H1 (cell line): ENCODE measurements at regions not wholly inside any gene's neighbourhood (a gene's known extent, or its start where the extent isn't known, plus 50 kb on each side); places are given as distances from the start of the nearest gene placed in this dataset.

Experiments used
- CTCF ChIA-PET: fragments of 300-600 bp; sonication (Branson Sonifier 250); formaldehyde crosslinking; loops from one replicate; lab custom pipeline; 2021; ENCODE audit not compliant: partially characterized antibody; lab: Charles Lee
- POLR2A ChIA-PET: fragments of 300-600 bp; sonication (Branson Sonifier 250); formaldehyde crosslinking; loops from one replicate; lab custom pipeline; 2021; ENCODE audit warnings: inconsistent platforms; ENCODE audit not compliant: partially characterized antibody; lab: Charles Lee
- DNase-seq, 2 experiments: peaks; one replicate each; pipeline versions ENCODE4 v3.0.0 to v3.0.0-alpha.2; 2010 to 2022; ENCODE audit warnings: low spot score in 2 of 2, low read depth in 1 of 2, mixed read lengths in 1 of 2
- FAIRE-seq: peaks from 2 replicates; lab custom pipeline; 2011; peaks lifted over from hg19 to GRCh38; lab: Jason Lieb, UNC
- H2AFZ ChIP-seq: 2 replicates; pipeline ENCODE4 v1.8.1; 2012; ENCODE audit warnings: low read length, inconsistent platforms
- H2AK5ac ChIP-seq: 2 replicates; pipeline ENCODE4 v1.6.1; 2013; ENCODE audit warnings: low read depth, low read length
- H2BK120ac ChIP-seq: replicated peaks from 2 replicates; pipeline ENCODE3; 2013; ENCODE audit warnings: low read depth, low read length, inconsistent platforms
- H2BK12ac ChIP-seq: 2 replicates; pipeline ENCODE4 v1.6.1; 2013; ENCODE audit warnings: low read depth, low read length
- H2BK15ac ChIP-seq: 2 replicates; pipeline ENCODE4 v1.6.1; 2013; ENCODE audit warnings: low read length
- H2BK20ac ChIP-seq: 2 replicates; pipeline ENCODE4 v1.6.1; 2013; ENCODE audit warnings: low read length
- H2BK5ac ChIP-seq: 2 replicates; pipeline ENCODE4 v1.6.1; 2013; ENCODE audit warnings: low read depth, low read length
- H3K14ac ChIP-seq: 2 replicates; pipeline ENCODE4 v1.6.1; 2013; ENCODE audit warnings: inconsistent platforms; ENCODE audit not compliant: insufficient read length
- H3K18ac ChIP-seq: 2 replicates; pipeline ENCODE4 v1.6.1; 2013; ENCODE audit warnings: low read length; ENCODE audit errors: extremely low read depth
- H3K23ac ChIP-seq: 2 replicates; pipeline ENCODE4 v1.6.1; 2013; ENCODE audit warnings: inconsistent platforms; ENCODE audit not compliant: insufficient read length
- H3K23me2 ChIP-seq: 2 replicates; pipeline ENCODE4 v1.6.1; 2013; ENCODE audit warnings: low read depth, low read length
- H3K27ac ChIP-seq: 2 replicates; pipeline ENCODE4 v1.6.1; 2011; ENCODE audit warnings: low read depth, low read length, inconsistent platforms
- H3K27me3 ChIP-seq, 4 experiments: replicated peaks in 1 of 4; 1 replicate in 1 of 4; 2 replicates in 3 of 4; pipeline versions ENCODE4 v1.6.1 to v1.8.1; 2011 to 2013; ENCODE audit warnings: low read length in 3 of 4, mild to moderate bottlenecking in 3 of 4, inconsistent platforms in 2 of 4, mixed read lengths in 2 of 4, moderate library complexity in 1 of 4; ENCODE audit not compliant: control insufficient read depth in 3 of 4, insufficient read depth in 3 of 4; ENCODE audit errors: extremely low read depth in 1 of 4
- H3K36me3 ChIP-seq, 4 experiments: 2 replicates each; pipeline versions ENCODE4 v1.6.1 to v1.8.1; 2011 to 2013; ENCODE audit warnings: mild to moderate bottlenecking in 4 of 4, low read length in 3 of 4, moderate library complexity in 2 of 4, control low read depth in 1 of 4, inconsistent platforms in 1 of 4; ENCODE audit not compliant: insufficient read depth in 4 of 4, control insufficient read depth in 2 of 4
- H3K4ac ChIP-seq: replicated peaks from 2 replicates; pipeline ENCODE3; 2013; ENCODE audit warnings: low read length, low read depth, mixed read lengths, inconsistent platforms; ENCODE audit not compliant: insufficient read length
- H3K4me1 ChIP-seq, 4 experiments: replicated peaks in 1 of 4; 1 replicate in 1 of 4; 2 replicates in 3 of 4; pipeline versions ENCODE4 v1.6.1 to v1.8.1; 2011 to 2013; ENCODE audit warnings: low read length in 3 of 4, inconsistent platforms in 2 of 4, mixed read lengths in 1 of 4; ENCODE audit not compliant: insufficient read depth in 4 of 4, control insufficient read depth in 3 of 4
- H3K4me2 ChIP-seq, 2 experiments: 2 replicates each; pipeline versions ENCODE4 v1.6.1 to v1.8.1; 2011 to 2013; ENCODE audit warnings: low read depth in 2 of 2, low read length in 2 of 2, control low read depth in 1 of 2, inconsistent platforms in 1 of 2, mild to moderate bottlenecking in 1 of 2; ENCODE audit not compliant: insufficient read depth in 1 of 2
- H3K4me3 ChIP-seq, 4 experiments: fragments of 200-600, 300-600 bp in 1 of 4; sonication (generic), shearing (Covaris generic), sonication (Bioruptor Twin) in 1 of 4; 2 replicates each; pipeline versions ENCODE4 v1.5.1 to v1.8.1; 2011 to 2016; ENCODE audit warnings: low read length in 4 of 4, low read depth in 3 of 4, control low read depth in 2 of 4, inconsistent platforms in 2 of 4, mild to moderate bottlenecking in 2 of 4, mixed read lengths in 1 of 4, moderate library complexity in 1 of 4; ENCODE audit not compliant: insufficient read depth in 2 of 4; ENCODE audit errors: extremely low read depth in 1 of 4
- H3K56ac ChIP-seq: replicated peaks from 2 replicates; pipeline ENCODE3; 2013; ENCODE audit warnings: low read depth, mild to moderate bottlenecking, mixed read lengths, low read length, inconsistent platforms; ENCODE audit not compliant: insufficient read length
- H3K79me1 ChIP-seq: 2 replicates; pipeline ENCODE4 v1.6.1; 2013; ENCODE audit warnings: low read depth, low read length, control low read depth
- H3K79me2 ChIP-seq, 2 experiments: 2 replicates each; pipeline versions ENCODE4 v1.6.1 to v1.8.1; 2012 to 2013; ENCODE audit warnings: low read length in 2 of 2, mild to moderate bottlenecking in 2 of 2, inconsistent platforms in 1 of 2; ENCODE audit not compliant: insufficient read depth in 2 of 2, control insufficient read depth in 1 of 2
- H3K9ac ChIP-seq, 4 experiments: replicated peaks in 1 of 4; 1 replicate in 1 of 4; 2 replicates in 3 of 4; pipeline versions ENCODE4 v1.6.1 to v1.8.1; 2011 to 2013; ENCODE audit warnings: low read depth in 3 of 4, low read length in 3 of 4, control low read depth in 2 of 4, mild to moderate bottlenecking in 2 of 4, moderate library complexity in 2 of 4, inconsistent platforms in 1 of 4; ENCODE audit errors: extremely low read depth in 1 of 4
- H3K9me3 ChIP-seq, 2 experiments: 2 replicates each; pipeline versions ENCODE4 v1.6.1 to v1.8.1; 2012 to 2013; ENCODE audit warnings: mild to moderate bottlenecking in 2 of 2, moderate library complexity in 2 of 2, control low read depth in 1 of 2, inconsistent platforms in 1 of 2, low read depth in 1 of 2, low read length in 1 of 2, mixed read lengths in 1 of 2; ENCODE audit not compliant: insufficient read depth in 2 of 2
- H4K20me1 ChIP-seq, 2 experiments: replicated peaks in 1 of 2; 2 replicates each; pipeline versions ENCODE3 to v1.8.1; 2011 to 2013; ENCODE audit warnings: inconsistent platforms in 2 of 2, low read length in 2 of 2, mild to moderate bottlenecking in 1 of 2; ENCODE audit not compliant: insufficient read depth in 2 of 2, control insufficient read depth in 1 of 2
- H4K5ac ChIP-seq: 2 replicates; pipeline ENCODE4 v1.6.1; 2013; ENCODE audit warnings: low read length, low read depth, mixed read lengths, inconsistent platforms; ENCODE audit not compliant: insufficient read length
- H4K8ac ChIP-seq: 2 replicates; pipeline ENCODE4 v1.8.0; 2013; ENCODE audit warnings: mild to moderate bottlenecking, moderate library complexity, low read length, inconsistent platforms; ENCODE audit not compliant: insufficient read depth; ENCODE audit errors: extremely low read depth
- H4K91ac ChIP-seq: replicated peaks from 2 replicates; pipeline ENCODE3; 2013; ENCODE audit warnings: low read length, mixed read lengths, inconsistent platforms; ENCODE audit not compliant: insufficient read length
- BRCA1 ChIP-seq: IDR thresholded peaks from 2 replicates; pipeline ENCODE4 v1.6.1; 2012; ENCODE audit warnings: low read depth, low read length, improper control_type of control experiment
- CTBP2 ChIP-seq: IDR thresholded peaks from 2 replicates; pipeline ENCODE4 v1.7.0; 2011; ENCODE audit warnings: borderline replicate concordance, mild to moderate bottlenecking, moderate library complexity, mixed read lengths, low read length; ENCODE audit not compliant: insufficient read depth, insufficient read length
- FOSL1 ChIP-seq: IDR thresholded peaks from 2 replicates; pipeline ENCODE4 v1.6.1; 2011; ENCODE audit warnings: mild to moderate bottlenecking, low read depth, low read length, moderate library complexity; ENCODE audit not compliant: insufficient read depth
- HDAC6 ChIP-seq: IDR thresholded peaks from one replicate; pipeline ENCODE4 v1.7.1; 2012; ENCODE audit warnings: low read depth, mild to moderate bottlenecking, inconsistent platforms, low read length, moderate library complexity
- NANOG ChIP-seq: IDR thresholded peaks from 2 replicates; pipeline ENCODE4 v1.6.1; 2011; ENCODE audit warnings: low read length, low read depth, mild to moderate bottlenecking, inconsistent platforms; ENCODE audit not compliant: insufficient read depth, poor library complexity, severe bottlenecking
- PHF8 ChIP-seq: fragments of 200-600 bp; sonication (generic); conservative IDR thresholded peaks from 2 replicates; pipeline ENCODE4 v1.7.1; 2012; ENCODE audit warnings: low read depth, mild to moderate bottlenecking, inconsistent platforms, low read length, moderate library complexity
- POU5F1 ChIP-seq: IDR thresholded peaks from 2 replicates; pipeline ENCODE4 v1.6.1; 2011; ENCODE audit warnings: low read depth, mild to moderate bottlenecking, low read length, moderate library complexity
- RAD21 ChIP-seq, 2 experiments: IDR thresholded peaks in 1 of 2; conservative IDR thresholded peaks in 1 of 2; 2 replicates each; pipeline ENCODE4 v1.6.1; 2011; ENCODE audit warnings: low read depth in 2 of 2, low read length in 2 of 2, improper control_type of control experiment in 1 of 2, inconsistent platforms in 1 of 2, mild to moderate bottlenecking in 1 of 2, moderate library complexity in 1 of 2
- TBP ChIP-seq: IDR thresholded peaks from 2 replicates; pipeline ENCODE4 v1.6.1; 2011; ENCODE audit warnings: low read depth, low read length, improper control_type of control experiment
- WGBS, 2 experiments: shearing (Covaris generic) in 1 of 2; methylation state at CpG; one replicate each; pipeline versions ENCODE4 v1.1.6 to v1.1.7; 2013 to 2015; ENCODE audit warnings: low lambda C conversion rate in 2 of 2, mixed read lengths in 2 of 2, inconsistent platforms in 1 of 2, low coverage in 1 of 2, missing lambda C conversion rate in 1 of 2; ENCODE audit not compliant: insufficient replicate concordance in 2 of 2, insufficient coverage in 1 of 2, insufficient read length in 1 of 2; ENCODE audit errors: extremely low coverage in 1 of 2, missing lambda C conversion rate in 1 of 2; 5-methylcytosine and 5-hydroxymethylcytosine counted together
- TF ChIP-seq, protein P1 (sequence below): IDR thresholded peaks from 2 replicates; pipeline ENCODE4 v1.6.1; 2012; ENCODE audit warnings: inconsistent platforms
- TF ChIP-seq, protein P2 (sequence below), 3 experiments: IDR thresholded peaks; 1 replicate in 2 of 3; 2 replicates in 1 of 3; pipeline versions ENCODE4 v1.5.1 to v1.6.1; 2011; ENCODE audit warnings: low read length in 3 of 3, mild to moderate bottlenecking in 3 of 3, inconsistent platforms in 2 of 3, low read depth in 1 of 3, moderate library complexity in 1 of 3; ENCODE audit not compliant: insufficient read depth in 1 of 3; ENCODE audit errors: control extremely low read depth in 1 of 3

DNA sequence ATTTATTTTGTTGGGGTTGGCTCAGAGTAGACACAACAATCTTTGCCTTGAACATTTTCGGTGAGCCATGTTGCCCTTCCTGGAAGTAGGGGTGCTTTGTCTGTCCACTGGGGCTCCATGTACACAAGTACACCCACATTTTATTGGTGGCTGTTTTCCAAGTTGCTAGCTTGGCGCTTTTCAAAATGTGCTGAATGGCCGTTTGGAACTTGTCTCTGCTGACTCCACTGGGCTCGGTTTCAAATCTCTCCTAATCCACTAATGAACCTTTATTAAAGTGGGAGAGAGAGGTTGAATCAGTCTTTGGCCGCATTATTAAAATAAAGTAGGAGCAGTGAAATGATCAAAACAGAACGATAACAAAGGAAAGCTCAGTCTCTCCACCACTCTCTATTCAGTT is 64.6 kb upstream of the TAF11L2 start:
- CTCF ChIA-PET = interaction anchor here (0.6 kb wide), 1 partner anchor 201 kb away, joined by 3 read pairs; no protein-coding TSS in a partner anchor
- no peak overlapping the region for H2AK5ac ChIP-seq
- H3K9ac ChIP-seq = no peak overlapping the region
- no peak overlapping the region for H4K5ac ChIP-seq
- no peak overlapping the region for H3K4me2 ChIP-seq
- H2BK20ac ChIP-seq = no peak overlapping the region
- H3K18ac ChIP-seq = no peak overlapping the region
- no peaks in the 10 kb centered on the region for H3K23me2 ChIP-seq
- no peaks in the 10 kb centered on the region for H3K36me3 ChIP-seq
- H2BK5ac ChIP-seq = no peak overlapping the region
- H3K4ac ChIP-seq = no peak overlapping the region
- H2BK12ac ChIP-seq = no peak overlapping the region
- no peaks in the 10 kb centered on the region for H3K79me2 ChIP-seq
- DNase-seq = no peak
- POLR2A ChIA-PET = no interaction called here
- no peaks in the 10 kb centered on the region for H3K9me3 ChIP-seq
- TF ChIP-seq PHF8 (no peak), CTBP2 (no peak), RAD21 (IDR thresholded peaks at IDR 0.05 in 1 of 2, conservative IDR thresholded peaks at IDR 0.05 in 1 of 2; ENCODE audit: low read depth in 2 of 2, low read length in 2 of 2) (no peak), HDAC6 (no peak), NANOG (no peak), FOSL1 (no peak), BRCA1 (no peak), POU5F1 (no peak), TBP (no peak)
- TF ChIP-seq, protein P1, sequence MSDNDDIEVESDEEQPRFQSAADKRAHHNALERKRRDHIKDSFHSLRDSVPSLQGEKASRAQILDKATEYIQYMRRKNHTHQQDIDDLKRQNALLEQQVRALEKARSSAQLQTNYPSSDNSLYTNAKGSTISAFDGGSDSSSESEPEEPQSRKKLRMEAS = no peak
- TF ChIP-seq, protein P2, sequence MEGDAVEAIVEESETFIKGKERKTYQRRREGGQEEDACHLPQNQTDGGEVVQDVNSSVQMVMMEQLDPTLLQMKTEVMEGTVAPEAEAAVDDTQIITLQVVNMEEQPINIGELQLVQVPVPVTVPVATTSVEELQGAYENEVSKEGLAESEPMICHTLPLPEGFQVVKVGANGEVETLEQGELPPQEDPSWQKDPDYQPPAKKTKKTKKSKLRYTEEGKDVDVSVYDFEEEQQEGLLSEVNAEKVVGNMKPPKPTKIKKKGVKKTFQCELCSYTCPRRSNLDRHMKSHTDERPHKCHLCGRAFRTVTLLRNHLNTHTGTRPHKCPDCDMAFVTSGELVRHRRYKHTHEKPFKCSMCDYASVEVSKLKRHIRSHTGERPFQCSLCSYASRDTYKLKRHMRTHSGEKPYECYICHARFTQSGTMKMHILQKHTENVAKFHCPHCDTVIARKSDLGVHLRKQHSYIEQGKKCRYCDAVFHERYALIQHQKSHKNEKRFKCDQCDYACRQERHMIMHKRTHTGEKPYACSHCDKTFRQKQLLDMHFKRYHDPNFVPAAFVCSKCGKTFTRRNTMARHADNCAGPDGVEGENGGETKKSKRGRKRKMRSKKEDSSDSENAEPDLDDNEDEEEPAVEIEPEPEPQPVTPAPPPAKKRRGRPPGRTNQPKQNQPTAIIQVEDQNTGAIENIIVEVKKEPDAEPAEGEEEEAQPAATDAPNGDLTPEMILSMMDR (IDR thresholded peaks at IDR 0.05; ENCODE audit: control extremely low read depth in 1 of 3, insufficient read depth in 1 of 3, low read depth in 1 of 3, low read length in 3 of 3) = no peak
- no peak overlapping the region for H4K91ac ChIP-seq
- no peaks in the 10 kb centered on the region for H3K79me1 ChIP-seq
- 88% methylated on average over 6 of the region's 6 CpGs; no CpG with 5 or more reads in 1 of the 2 experiments for WGBS, 2 experiments
- no peak overlapping the region for H3K56ac ChIP-seq
- no peak overlapping the region for H3K14ac ChIP-seq
- no peak overlapping the region for H3K27ac ChIP-seq
- H4K8ac ChIP-seq = no peak overlapping the region
- no peak overlapping the region for H3K4me3 ChIP-seq
- H3K27me3 ChIP-seq = no peaks in the 10 kb centered on the region
- no peak overlapping the region for H2AFZ ChIP-seq
- H2BK15ac ChIP-seq = no peak overlapping the region
- no peaks in the 10 kb centered on the region; a peak in 2 of 7 replicates for H3K4me1 ChIP-seq
- no peak for FAIRE-seq
- no peak overlapping the region for H3K23ac ChIP-seq
- H2BK120ac ChIP-seq = no peak overlapping the region
- H4K20me1 ChIP-seq = no peaks in the 10 kb centered on the region
